HG03354 (cell line): ENCODE measurements at regions not wholly inside any gene's neighbourhood (a gene's known extent, or its start where the extent isn't known, plus 50 kb on each side); places are given as distances from the start of the nearest gene placed in this dataset.
"Not testable (repeated sequence)": the region's sequence is repeated elsewhere in the genome, so short reads cannot be mapped to it uniquely, and the experiment has no call there.

Experiments used
- ATAC-seq: cut with Tn5 transposase; IDR thresholded peaks from one replicate; pipeline ENCODE4 v1.9.1; 2021; ENCODE audit warnings: mild to moderate bottlenecking; ENCODE audit not compliant: unreplicated experiment, poor library complexity, severe bottlenecking

- peak; percentile 53 for ATAC-seq
These were observed 177.2 kb downstream of the PLPPR4 start for GRCh38 chr1:99441299-99442095.

- not testable (repeated sequence) for ATAC-seq
These were observed 180.1 kb downstream of the PLPPR4 start for GRCh38 chr1:99444211-99444927.

DNA sequence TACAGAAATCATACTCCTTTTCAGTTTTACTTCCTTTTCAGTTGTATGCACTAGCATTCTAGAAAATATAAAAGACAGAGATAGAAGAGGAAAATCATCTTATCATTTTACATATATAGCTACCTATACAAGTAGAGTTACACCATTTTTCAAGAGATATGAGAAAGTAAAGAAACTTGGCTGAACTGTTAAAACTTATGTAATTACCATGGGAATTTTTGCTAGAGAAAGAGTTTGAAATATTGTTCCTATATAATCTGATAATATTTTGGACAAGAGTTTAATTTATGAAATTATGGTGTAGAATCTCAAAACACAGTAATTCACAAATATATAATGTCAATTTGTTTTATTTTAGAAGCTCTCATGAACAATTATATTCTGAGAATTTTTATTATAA is 180.8 kb downstream of the PLPPR4 start:
- no peak for ATAC-seq

DNA sequence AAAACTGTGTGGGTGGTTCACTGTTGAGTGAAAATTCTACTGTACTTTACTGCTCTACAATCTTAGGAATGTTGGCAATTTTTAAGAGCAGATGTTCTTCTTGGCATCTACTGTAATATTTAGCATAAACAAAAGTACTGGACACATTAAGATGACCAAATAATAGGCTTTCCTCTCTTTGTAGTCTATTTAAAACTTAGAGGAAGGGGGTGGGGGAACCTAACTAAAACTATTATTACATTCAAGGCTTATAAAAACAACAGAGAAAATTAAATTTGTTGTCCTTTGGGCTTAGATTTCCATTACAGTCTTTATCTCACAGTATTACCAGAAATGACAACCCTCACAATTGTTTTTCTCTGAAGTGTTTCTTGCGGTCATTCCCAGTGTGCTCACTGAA is 181.2 kb downstream of the PLPPR4 start:
- no peak for ATAC-seq

DNA sequence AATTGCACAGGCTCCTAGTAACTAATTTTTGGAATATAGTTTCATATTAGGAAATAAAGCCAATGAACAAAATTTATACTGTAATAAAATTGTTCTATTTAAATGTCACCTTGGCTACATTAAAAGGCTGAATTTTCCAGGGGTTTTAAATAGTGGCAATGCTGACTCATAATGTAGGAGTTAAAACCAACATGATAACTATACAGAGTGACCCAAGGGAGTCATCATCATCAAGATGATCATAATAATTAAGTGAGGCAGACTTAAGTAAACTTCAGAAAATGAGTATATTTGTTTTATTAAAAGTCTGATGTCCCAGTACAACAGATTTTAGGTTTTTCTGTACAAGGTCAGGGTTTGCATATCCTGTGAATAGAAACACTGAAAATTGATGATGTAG is 183.4 kb downstream of the PLPPR4 start:
- ATAC-seq = no peak

DNA sequence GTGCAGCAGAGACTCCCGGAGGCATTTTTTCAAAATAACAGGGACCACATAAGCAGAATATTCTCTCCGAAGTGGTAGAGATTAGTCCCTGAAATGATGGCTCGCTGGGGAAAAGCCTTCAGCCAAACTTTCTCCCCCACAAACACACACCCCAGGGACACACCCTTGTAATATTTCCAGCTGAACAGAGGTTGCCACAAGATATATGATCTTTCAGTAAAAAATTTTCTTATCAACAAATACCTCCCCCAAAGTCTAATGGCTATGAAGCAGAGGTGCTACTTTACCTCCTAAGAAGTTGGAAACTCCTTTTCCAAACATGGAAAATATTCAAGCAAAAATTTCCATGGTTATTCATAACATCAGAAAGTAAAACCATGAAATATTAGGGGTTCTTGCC is 190.2 kb upstream of the PALMD start:
- no peak for ATAC-seq

DNA sequence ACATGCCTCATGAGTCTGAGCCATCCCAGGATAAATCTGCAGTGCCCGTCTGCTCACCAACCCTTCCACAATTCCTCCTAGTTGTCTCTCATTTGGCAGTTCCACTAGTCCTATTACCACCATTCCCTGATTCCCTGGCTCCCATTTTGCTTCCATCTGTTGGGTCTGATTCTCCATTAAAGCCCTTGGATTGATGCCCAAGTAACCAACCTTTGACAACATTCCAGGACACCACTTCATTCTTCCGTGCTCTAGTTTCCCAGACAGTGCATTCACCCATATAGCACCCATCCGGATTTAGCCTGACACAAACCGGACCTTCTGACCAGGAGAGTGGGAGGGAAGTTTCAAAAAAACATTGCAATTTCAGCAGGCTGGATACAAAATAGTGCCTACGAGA is 189.4 kb upstream of the PALMD start:
- no peak for ATAC-seq

DNA sequence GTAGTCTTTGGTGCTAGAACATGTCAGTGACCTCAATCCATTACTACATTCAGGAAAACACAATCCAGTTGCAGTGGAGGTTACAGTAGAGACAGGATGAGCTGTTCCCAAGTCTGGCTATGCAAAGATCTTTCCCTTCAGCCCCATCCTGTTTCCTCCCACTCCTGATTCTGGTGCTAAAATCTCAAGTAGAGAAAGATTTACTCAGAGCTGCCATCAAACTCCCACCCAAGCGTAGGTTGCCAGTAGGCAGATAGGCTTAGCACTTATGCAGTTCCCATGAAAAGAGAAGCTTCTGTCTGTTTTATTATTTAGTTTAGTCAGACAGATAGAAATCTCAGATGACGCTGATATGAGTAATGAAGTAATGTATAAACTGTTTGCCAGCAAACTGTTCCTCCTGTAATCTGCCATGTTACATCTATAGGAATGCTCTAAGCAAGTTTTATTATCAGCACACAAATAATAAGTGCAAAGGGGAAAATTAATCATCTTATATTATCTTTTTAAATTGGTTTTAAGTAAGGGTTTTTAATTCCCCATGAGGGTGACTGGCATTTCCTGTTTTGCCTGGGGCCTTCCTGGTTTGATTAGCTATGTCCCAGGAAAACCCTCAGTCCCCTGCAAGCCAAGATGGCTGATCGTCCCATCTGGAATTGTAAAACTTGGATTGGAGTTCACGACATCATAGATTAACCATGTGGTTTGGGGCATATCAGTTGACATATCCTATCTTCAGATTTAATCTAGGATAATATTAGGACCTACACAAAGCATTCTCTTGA is 188.3 kb upstream of the PALMD start:
- no peak for ATAC-seq

DNA sequence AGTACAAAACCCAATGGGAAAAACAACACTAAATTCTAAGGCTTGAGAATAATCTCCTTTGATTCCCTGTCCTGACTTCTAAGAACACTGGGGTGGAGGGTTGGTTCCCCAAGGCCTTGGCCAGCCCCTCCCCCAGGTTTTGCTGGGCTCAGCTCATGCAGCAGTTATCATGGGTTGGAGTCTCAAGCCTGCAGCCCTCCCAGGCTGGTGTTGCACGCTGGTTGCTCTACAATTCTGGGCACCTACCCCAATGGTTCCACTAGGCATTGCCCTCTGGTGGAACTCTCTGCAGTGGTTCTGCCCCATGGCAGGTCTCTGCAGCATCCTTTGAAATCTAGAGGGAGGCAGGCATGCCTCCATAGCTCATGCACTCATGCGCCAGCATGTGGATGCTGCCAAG is 184.4 kb upstream of the PALMD start:
- no peak for ATAC-seq

GRCh38 chr1:99464738-99465137 is 181.2 kb upstream of the PALMD start:
- no peak for ATAC-seq

- no peak for ATAC-seq
These were observed 180.6 kb upstream of the PALMD start for GRCh38 chr1:99465176-99465900.

DNA sequence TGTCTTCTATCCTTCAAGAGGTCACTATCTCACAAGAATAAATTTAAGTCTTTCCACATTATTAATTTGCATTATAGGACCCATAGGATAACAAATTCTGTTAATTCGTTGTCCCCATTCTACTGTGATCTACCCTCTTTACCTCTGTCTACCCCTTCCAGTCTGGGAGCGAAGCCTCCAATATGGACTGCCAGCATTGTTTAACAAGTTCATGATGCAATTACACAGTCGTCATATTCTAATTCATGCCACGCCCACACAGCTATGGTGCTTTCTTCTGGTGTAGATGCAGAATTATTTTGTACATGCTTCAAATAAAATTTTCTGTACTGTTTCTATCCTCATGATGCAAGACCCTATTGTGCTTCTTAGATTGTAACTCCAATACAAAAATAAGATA is 178.3 kb upstream of the PALMD start:
- ATAC-seq = no peak

- ATAC-seq = no peak
These were observed 176.4 kb upstream of the PALMD start for GRCh38 chr1:99469550-99469971.

- no peak for ATAC-seq
These were observed 173.0 kb upstream of the PALMD start for GRCh38 chr1:99472893-99473292.

- ATAC-seq = no peak
These were observed 171.5 kb upstream of the PALMD start for GRCh38 chr1:99474350-99474893.

GRCh38 chr1:99476058-99476457 is 169.9 kb upstream of the PALMD start:
- ATAC-seq = no peak

DNA sequence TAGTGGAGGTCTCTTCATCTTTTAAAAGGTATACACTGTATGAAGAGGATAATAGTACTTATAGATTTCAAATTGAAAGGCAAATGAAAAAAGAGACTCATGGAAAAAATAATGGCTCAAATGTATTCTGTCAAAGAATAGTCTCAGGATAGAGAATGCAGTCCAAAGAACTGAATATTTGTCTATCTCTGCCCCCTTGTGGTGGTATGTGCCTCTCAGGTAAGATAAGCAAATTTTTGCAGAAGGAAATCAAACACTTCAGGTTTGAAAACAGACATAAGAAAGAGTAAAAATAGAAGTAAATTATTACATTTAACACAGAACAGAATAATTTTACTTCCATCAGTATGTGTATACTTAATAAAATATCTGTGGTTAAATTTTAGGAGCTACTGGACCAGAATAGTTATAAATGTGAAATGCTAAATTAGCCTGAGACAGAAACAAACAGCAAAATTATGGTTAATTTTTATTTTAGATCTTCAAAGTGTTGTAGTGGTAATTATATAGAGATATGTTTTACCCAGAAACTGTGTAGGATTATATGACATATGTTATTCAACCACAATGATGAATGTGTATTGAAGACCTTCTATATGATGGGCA is 164.4 kb upstream of the PALMD start:
- ATAC-seq = peak; percentile 84

GRCh38 chr1:99482286-99482685 is 163.6 kb upstream of the PALMD start:
- no peak for ATAC-seq

GRCh38 chr1:99482750-99483149 is 163.2 kb upstream of the PALMD start:
- no peak for ATAC-seq
